ENCODE measurements at regions not wholly inside any gene's neighbourhood (a gene's known extent, or its start where the extent isn't known, plus 50 kb on each side); places are given as distances from the start of the nearest gene placed in this dataset.
"Not testable (repeated sequence)": the region's sequence is repeated elsewhere in the genome, so short reads cannot be mapped to it uniquely, and the experiment has no call there.

DNA sequence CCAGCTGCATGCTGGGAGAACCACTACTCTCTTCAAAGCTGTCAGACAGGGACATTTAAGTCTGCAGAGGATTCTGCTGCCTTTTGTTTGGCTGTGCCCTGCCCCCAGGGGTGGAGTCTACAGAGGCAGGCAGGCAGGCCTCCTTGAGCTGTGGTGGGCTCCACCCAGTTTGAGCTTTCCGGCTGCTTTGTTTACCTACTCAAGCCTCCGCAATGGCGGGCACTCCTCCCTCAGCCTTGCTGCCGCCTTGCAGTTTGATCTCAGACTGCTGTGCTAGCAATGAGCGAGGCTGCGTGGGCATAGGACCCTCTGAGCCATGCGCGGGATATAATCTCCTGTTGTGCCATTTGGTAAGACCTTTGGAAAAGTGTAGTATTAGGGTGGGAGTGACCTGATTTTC lies 581.1 kb upstream of the LCORL start:
- FAIRE-seq = not testable (repeated sequence)

DNA sequence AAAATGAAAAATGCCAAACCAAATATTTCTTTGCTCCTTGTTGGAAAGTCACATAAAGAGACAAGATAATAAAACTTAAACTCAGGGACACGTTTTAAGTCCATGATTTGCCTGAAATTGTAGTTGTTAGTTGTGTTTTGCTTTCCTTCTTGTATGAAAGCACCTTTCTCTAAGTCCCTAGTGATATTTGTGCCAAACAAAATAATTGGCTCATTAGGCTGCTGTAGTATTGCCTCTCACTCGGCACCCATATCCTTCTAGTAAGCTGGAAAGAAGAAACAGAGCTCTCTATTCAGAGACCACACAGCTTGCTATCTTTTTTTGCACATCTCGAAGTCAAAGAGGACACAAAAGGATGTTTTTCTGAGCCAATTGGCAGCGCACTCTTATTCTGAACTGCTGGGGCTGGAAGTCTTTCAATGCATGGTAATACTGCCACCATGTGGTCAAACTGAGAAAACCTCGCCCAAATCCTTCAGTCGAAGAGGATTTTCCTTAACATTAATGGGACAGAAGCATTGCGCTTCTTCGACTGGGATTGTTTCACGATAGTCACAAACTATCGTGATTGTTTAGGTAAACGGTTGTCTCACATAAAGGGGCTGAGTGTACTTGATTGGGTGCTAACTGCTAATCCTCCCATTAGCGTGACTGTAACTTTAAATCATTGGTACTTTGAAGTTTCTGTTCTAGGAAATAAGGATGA lies 571.9 kb upstream of the LCORL start:
- FAIRE-seq = peak; percentile 100

GRCh38 chr4:18582841-18583240 lies 561.3 kb upstream of the LCORL start:
- FAIRE-seq = no peak

- FAIRE-seq = no peak
These were observed 556.8 kb upstream of the LCORL start for GRCh38 chr4:18578307-18578706.

DNA sequence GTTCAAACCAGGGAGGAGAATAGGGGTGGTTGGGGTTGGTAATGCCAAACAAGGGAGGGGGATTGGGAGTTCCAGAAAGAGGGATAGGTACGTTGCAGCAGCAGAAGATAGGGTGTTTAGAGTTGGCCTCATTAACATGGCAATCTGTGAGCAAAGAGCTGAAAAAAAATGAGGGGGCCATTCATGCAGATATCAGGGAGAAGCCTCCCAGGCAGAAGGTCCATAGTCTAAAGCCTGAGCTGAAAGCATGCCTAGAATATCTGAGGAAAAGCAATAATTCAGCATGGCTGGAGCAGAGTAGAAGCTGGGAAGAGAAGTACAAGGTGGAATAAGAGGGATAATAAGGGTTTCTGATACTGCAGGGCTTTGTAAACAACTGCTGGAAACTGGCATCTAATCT lies 550.9 kb upstream of the LCORL start:
- FAIRE-seq = no peak

- FAIRE-seq = no peak
These were observed 549.8 kb upstream of the LCORL start for GRCh38 chr4:18571301-18571761.

DNA sequence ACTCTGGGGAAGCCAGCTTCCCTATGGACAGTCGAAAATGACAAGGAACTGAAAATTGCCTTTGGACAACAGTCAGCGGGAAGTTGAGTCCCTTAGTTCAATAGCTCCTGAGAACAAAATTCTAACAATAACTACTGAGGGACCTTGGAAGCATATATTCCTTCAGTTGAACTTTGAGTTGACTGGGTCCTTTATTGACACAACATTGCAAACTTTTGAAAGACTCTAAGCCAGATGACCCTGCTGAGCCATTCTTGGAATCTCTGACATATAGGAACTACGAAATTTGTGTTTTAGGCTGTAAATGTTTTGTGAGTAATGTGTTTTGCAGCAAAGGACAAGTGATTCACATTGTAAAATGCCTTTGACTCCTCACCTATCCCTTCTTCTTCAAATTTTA lies 548.8 kb upstream of the LCORL start:
- FAIRE-seq = no peak

DNA sequence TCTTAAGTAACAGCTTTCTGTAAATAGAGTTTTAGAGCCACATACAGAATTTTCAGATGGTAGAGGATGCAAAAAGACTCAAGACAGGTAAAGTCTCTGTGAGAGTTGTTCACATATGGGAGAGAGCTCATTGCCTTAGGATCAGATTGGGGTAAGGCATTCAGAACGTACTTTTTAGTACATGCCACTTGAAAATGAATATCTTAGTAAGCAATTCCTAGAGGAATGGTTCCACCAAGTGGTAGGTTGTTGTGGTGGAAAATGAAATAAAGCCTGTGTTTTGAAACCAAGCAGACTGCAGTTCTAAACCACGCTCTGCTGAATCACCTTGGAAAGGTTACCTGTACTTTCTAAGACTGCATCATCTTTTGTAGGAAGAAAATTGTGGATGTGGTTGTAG lies 547.0 kb upstream of the LCORL start:
- FAIRE-seq = peak; percentile 99

DNA sequence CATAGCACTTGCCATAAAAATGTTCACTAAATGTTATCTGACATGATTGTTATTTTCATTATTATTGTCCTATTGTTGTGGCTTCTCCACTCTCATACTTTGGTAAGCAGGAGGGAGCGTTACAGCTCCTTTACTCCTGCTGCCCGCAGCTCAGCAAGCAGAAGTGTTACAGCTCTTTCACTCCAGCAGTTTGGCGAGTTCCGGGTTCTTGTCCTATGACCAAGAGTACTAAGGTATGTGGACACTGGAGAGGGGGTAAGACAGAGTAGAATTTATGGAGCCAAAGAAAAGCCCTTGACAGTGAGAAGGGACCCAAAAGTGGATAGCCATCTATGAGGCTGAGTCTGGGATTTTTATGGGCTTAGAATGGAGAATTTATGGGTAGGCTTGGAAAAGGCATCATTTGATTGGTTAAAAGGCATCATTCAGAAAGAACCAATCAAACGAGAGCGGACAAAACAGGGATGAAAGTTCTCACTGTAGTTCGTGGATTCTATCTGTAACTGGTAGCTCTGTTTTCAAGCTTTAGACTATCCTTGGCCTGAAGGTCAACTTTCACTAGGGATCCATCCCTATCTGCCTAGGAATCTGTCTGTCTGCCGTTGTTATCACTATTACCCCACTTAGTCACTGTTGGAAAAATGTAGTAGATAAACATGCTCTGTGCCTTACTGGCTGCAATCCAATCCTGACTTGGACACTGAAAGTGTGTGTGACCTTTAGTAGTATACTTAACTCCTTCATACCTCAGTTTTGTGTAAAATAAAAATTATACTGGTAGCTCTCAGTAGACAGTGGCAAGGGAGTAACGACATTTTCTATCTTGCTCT lies 545.6 kb upstream of the LCORL start:
- FAIRE-seq = peak; percentile 79

DNA sequence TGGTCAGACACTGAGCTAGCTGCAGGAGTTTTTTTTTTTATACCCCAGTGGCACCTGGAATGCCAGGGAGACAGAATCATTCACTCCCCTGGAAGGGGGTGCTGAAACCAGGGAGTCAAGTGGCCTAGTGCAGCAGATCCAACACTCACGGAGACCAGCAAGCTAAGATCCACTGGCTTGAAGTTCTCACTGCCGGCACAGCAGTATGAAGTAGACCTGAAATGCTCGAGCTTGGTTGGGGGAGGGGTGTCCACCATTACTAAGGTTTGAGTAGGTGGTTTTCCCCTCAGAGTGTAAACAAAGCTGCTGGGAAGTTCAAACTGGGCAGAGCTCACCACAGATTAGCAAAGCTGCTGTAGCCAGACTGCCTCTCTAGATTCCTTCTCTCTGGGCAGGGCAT lies 537.9 kb upstream of the LCORL start:
- FAIRE-seq = no peak

DNA sequence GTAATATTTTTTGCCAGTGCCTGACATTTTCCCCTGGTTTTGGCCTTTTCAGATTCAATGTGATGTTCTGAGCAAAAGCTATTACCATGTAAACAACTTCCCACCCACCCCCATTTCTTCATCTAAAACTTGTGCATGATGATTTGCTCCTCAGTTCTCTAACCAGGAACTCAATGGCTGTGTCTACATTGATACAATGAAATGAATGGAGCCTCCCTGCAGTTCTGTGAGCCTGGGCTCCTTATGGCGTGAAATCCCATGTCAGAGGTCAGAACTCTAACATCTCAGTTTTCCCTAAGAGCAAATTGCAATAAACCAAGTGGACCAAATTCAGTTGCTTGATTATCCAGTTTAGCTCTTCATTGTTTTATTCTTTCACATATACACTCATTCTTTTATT lies 534.8 kb upstream of the LCORL start:
- FAIRE-seq = no peak

DNA sequence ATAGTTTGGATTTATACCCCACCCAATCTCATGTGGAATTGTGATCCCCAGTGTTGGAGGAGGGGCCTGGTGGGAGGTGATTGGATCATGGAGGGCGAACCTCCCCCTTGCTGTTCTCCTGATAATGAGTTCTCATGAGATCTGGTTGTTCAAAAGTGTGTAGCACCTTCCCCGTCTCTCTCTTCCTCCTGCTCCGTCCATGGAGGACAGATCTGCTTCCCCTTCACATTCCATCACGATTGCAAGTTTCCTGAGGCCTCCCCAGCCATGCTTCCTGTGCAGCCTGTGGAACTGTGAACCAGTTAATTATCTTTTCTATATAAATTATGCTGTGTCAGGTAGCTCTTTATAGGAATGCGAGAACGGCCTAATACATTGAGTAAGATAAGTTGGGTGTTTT lies 518.8 kb upstream of the LCORL start:
- no peak for FAIRE-seq

DNA sequence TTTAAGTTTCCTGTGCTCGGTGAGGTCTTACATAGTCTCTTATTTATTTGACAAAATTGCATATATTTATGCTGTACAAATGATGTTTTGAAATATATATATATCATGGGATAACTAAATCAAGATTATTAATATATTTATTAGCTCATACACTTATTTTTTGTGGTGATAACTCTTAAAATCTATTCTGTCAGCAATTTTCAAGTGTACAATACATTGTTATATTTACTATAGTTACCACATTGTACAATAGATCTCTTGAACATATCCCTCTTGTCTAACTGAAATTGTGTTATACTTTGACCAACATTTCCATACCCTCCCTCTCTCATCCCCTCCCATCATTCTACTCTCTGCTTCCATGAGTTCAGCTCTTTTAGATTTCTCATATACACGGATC lies 516.6 kb upstream of the LCORL start:
- FAIRE-seq = no peak

DNA sequence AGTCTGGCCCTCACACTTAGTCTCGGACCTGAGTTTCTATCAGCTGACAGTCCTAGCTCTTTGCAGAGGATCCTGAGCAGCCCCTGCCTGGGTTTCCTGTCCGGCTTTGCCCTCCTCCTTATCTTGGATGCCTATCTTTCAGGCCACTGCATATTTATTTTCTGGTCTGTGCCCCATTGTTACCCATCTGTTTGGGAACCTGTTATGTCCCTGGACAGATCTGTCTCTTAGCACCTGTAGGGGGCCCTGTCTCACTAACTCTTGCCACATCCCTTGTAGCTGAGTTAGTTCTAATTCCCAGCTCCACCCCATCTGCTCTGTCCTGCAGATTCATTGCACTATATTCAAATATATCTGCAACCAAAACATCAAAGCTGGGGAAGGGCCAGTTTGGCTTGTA lies 514.9 kb upstream of the LCORL start:
- no peak for FAIRE-seq

DNA sequence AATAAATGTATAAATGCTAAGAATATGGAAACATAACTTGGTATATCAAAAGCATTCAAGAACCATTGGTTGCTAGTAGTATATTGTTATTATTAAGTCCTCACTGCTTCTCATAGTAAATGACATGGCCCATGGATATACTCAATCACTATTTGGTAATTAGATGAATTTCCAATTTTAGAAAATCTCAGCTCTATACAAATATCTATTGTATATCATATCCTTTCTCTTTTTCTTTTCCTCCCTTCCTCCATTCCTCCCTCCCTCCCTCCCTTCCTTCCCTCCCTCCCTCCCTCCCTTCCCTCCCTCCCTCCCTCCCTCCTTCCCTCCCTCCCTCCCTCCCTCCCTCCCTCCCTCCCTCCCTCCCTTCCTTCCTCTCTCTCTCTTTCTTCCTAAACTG lies 514.4 kb upstream of the LCORL start:
- FAIRE-seq = no peak

- FAIRE-seq = no peak
These were observed 511.8 kb upstream of the LCORL start for GRCh38 chr4:18533262-18533775.

DNA sequence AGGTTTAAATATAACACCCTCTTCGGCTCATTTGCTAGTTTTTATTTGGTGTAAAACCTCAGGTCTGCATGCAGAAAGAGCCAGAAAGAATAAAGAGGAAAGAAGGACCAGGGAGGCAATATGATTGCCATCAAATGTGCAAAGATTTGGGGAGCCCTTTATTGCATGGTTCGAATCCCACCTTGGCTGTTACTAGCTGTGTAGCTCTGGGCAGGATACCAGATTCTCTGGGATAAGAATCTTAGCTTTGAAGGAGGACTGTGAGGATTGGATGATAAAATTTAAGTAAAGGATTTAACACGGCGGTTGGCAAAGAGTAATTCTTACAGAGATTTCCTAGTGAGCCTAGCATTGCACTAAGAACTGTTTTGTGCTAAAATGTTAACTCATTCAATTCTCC lies 510.2 kb upstream of the LCORL start:
- no peak for FAIRE-seq

DNA sequence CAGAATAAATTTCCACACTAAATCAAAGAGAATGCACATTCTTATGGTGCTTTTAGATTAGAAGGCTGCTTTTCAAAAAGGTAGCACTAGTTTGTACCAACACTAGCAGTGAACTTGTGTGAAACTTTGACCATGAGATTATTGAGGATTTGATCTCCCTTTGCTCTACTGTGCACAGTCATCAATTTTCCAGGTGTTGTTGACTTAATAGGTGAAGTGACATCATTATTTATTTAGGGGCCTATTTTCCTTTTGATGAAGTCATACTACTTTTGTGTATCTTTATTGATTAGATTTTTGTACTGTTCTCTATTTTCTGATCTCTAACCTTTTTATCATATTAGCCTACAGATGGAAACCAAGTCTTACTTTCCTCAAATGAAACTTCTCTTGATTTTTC lies 507.9 kb upstream of the LCORL start:
- peak; percentile 76 for FAIRE-seq

DNA sequence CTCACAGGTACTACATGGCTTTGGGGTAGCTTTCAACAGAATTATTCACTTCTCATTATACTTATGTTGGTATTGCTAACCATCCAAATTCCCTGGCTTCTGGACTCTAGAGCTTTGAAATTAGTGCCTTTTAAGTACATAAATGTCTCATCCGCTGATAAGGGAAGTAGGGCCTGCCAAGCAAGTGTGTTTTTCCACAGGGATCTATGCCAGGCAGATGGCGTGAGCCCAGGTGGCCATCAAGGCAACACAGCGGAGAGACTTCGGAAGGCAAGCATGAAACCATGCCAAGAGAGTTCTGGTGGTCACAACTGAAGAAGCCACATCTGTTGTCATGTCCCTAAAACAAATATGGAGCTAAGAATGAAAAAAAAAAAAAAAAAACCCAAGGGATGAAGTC lies 503.1 kb upstream of the LCORL start:
- no peak for FAIRE-seq

- FAIRE-seq = no peak
These were observed 496.5 kb upstream of the LCORL start for GRCh38 chr4:18518098-18518497.

DNA sequence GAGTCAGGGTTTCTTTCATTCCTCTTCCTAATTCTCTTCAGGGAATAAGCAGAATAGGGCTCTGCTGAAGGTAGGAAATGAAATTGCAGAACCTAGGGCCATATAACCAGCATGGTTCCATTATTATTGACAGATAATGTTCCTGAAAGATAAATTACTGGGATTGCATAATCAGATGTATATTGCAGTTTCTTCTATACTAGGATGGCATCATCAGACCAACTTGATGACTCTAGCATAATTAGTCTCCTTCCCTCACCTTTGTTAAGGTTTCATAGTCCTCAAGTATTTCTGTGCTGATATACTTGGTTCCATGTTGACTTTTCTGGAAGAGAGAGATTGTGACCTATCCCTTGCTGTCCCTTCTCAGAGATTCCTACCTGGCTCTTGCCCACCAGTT lies 492.3 kb upstream of the LCORL start:
- no peak for FAIRE-seq

GRCh38 chr4:18512718-18513117 lies 491.2 kb upstream of the LCORL start:
- no peak for FAIRE-seq

DNA sequence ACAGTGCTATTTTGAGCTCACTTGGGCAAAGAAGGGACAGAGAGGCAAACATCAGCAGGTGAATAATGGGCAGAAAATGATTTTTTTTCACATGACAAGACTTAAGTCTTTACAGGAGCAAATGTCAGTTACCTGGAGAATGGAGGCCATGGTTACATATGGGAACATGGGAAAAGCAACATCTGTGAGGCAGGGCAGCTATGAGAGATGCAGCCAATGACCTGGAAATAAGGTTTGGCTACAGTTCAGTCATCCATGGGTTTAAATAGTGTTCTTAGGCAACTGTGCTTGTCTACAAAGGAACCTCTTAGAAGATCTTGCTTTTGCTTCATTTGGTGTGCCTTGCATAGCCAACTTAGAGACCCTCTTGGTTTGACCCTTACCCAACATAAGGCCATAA lies 490.2 kb upstream of the LCORL start:
- no peak for FAIRE-seq

DNA sequence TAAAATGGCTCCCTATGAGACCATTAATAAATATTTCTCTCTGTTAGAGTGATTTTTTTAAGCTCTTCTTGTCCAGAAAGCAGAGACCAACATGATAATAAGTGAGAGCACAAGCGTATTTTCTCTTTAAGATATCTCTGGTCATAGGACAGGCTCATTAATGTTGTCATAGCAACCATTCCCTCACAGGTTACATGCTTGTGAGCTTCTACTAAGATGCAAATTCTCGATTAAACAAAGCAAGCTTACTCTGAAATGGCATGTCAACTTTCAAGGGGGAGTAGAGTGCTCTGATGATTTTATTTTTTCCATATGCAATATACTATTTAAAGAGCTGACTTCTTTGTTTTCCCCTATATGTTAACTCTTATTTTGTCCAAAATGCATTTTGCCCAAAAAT lies 487.2 kb upstream of the LCORL start:
- peak; percentile 97 for FAIRE-seq
